CD14-positive monocyte (primary cell): ENCODE measurements at regions not wholly inside any gene's neighbourhood (a gene's known extent, or its start where the extent isn't known, plus 50 kb on each side); places are given as distances from the start of the nearest gene placed in this dataset.

Experiments
- DNase-seq, 3 donors: peaks; one replicate each; pipeline ENCODE4 v3.0.0-alpha.2; 2011 to 2022
- H2AFZ ChIP-seq: 2 replicates; pipeline ENCODE4 v1.6.0; 2012; ENCODE audit warnings: mild to moderate bottlenecking, low read depth, low read length, inconsistent platforms; ENCODE audit not compliant: insufficient read depth, poor library complexity, severe bottlenecking
- H3K27ac ChIP-seq, 2 donors: 1 replicate in 1 of 2; 2 replicates in 1 of 2; pipeline ENCODE4 v1.5.1; 2012 to 2013; ENCODE audit warnings: low read length in 2 of 2, control low read depth in 1 of 2, inconsistent platforms in 1 of 2, low read depth in 1 of 2, mild to moderate bottlenecking in 1 of 2
- H3K27me3 ChIP-seq, 2 donors: one replicate each; pipeline versions ENCODE4 v1.6.0 to v1.6.1; 2011 to 2013; ENCODE audit warnings: low read length in 2 of 2; ENCODE audit not compliant: control insufficient read depth in 2 of 2, insufficient read depth in 2 of 2
- H3K36me3 ChIP-seq, 2 donors: replicated peaks in 1 of 2; 1 replicate in 1 of 2; 2 replicates in 1 of 2; pipeline versions ENCODE4 v1.5.1 to v1.6.1; 2012 to 2013; ENCODE audit warnings: low read length in 2 of 2, control low read depth in 1 of 2, inconsistent platforms in 1 of 2, mild to moderate bottlenecking in 1 of 2; ENCODE audit not compliant: insufficient read depth in 2 of 2, control insufficient read depth in 1 of 2
- H3K4me1 ChIP-seq, 2 donors: 1 replicate in 1 of 2; 2 replicates in 1 of 2; pipeline versions ENCODE4 v1.5.1 to v1.6.1; 2012 to 2013; ENCODE audit warnings: low read length in 2 of 2, control low read depth in 1 of 2, inconsistent platforms in 1 of 2, mild to moderate bottlenecking in 1 of 2, moderate library complexity in 1 of 2; ENCODE audit not compliant: insufficient read depth in 2 of 2, control insufficient read depth in 1 of 2
- H3K4me2 ChIP-seq: replicated peaks from 2 replicates; pipeline ENCODE3; 2012; ENCODE audit warnings: low read length, moderate library complexity, mild to moderate bottlenecking; ENCODE audit not compliant: poor library complexity, severe bottlenecking; ENCODE audit errors: extremely low read depth
- H3K4me3 ChIP-seq, 3 experiments: fragments of 200-600 bp in 1 of 3; sonication (generic) in 1 of 3; replicated peaks in 1 of 3; 1 replicate in 2 of 3; 2 replicates in 1 of 3; pipeline ENCODE4 v1.5.1; 2011 to 2013; ENCODE audit warnings: low read length in 3 of 3, mild to moderate bottlenecking in 3 of 3, control low read depth in 2 of 3, low read depth in 2 of 3, inconsistent platforms in 1 of 3, moderate library complexity in 1 of 3
- H3K79me2 ChIP-seq: 2 replicates; pipeline ENCODE4 v1.6.0; 2012; ENCODE audit warnings: mild to moderate bottlenecking, control low read depth, inconsistent platforms, low read length, moderate library complexity; ENCODE audit not compliant: insufficient read depth
- H3K9ac ChIP-seq: 2 replicates; pipeline ENCODE4 v1.6.0; 2017; ENCODE audit warnings: low read length, mild to moderate bottlenecking; ENCODE audit not compliant: insufficient read depth, poor library complexity, severe bottlenecking
- H3K9me3 ChIP-seq, 2 donors: replicated peaks in 1 of 2; 1 replicate in 1 of 2; 2 replicates in 1 of 2; pipeline versions ENCODE4 v1.5.1 to v1.6.1; 2012 to 2013; ENCODE audit warnings: low read length in 2 of 2, control low read depth in 1 of 2; ENCODE audit not compliant: control insufficient read depth in 1 of 2, insufficient read depth in 1 of 2
- H4K20me1 ChIP-seq: 2 replicates; pipeline ENCODE4 v1.6.0; 2012; ENCODE audit warnings: mild to moderate bottlenecking, low read length, control low read depth, moderate library complexity; ENCODE audit not compliant: insufficient read depth
- H3K27ac Mint-ChIP-seq, 7 donors: one replicate each; pipeline ENCODE4 v1.8.0; 2020; ENCODE audit warnings: mild to moderate bottlenecking in 7 of 7, mixed read lengths in 7 of 7, moderate library complexity in 6 of 7, inconsistent platforms in 2 of 7
- H3K27me3 Mint-ChIP-seq, 3 donors: one replicate each; pipeline ENCODE4 v1.8.0; 2021 to 2022; ENCODE audit warnings: low read depth in 3 of 3, mild to moderate bottlenecking in 3 of 3, mixed read lengths in 3 of 3, moderate library complexity in 3 of 3, inconsistent platforms in 1 of 3
- H3K36me3 Mint-ChIP-seq, 2 donors: one replicate each; pipeline ENCODE4 v1.8.0; 2020; ENCODE audit warnings: mixed read lengths in 2 of 2, inconsistent platforms in 1 of 2, mild to moderate bottlenecking in 1 of 2
- H3K4me1 Mint-ChIP-seq: one replicate; pipeline ENCODE4 v1.8.0; 2020; ENCODE audit warnings: mild to moderate bottlenecking, mixed read lengths
- H3K4me3 Mint-ChIP-seq, 2 donors: one replicate each; pipeline ENCODE4 v1.8.0; 2020; ENCODE audit warnings: mild to moderate bottlenecking in 2 of 2, mixed read lengths in 2 of 2, moderate library complexity in 1 of 2
- H3K9me3 Mint-ChIP-seq, 7 donors: one replicate each; pipeline ENCODE4 v1.8.0; 2020 to 2022; ENCODE audit warnings: mixed read lengths in 7 of 7, mild to moderate bottlenecking in 6 of 7, moderate library complexity in 6 of 7, inconsistent platforms in 2 of 7
- whole genome bisulfite sequencing: methylation state at CpG from one replicate; pipeline ENCODE4 v1.1.5; 2013; ENCODE audit warnings: missing lambda C conversion rate; ENCODE audit not compliant: insufficient coverage; 5-methylcytosine and 5-hydroxymethylcytosine counted together
- intact Hi-C, 2 donors: fragments of 100-400 bp; cut with micrococcal nuclease; formaldehyde crosslinking; loops; one replicate each; pipeline versions ENCODE4 v1.15.0 to v1.15.1; 2023
- TF ChIP-seq, protein P1 (sequence below): fragments of 200-600 bp; IDR thresholded peaks from one replicate; pipeline ENCODE4 v1.8.0; 2022; ENCODE audit warnings: antibody characterized with exemption, mild to moderate bottlenecking

DNA sequence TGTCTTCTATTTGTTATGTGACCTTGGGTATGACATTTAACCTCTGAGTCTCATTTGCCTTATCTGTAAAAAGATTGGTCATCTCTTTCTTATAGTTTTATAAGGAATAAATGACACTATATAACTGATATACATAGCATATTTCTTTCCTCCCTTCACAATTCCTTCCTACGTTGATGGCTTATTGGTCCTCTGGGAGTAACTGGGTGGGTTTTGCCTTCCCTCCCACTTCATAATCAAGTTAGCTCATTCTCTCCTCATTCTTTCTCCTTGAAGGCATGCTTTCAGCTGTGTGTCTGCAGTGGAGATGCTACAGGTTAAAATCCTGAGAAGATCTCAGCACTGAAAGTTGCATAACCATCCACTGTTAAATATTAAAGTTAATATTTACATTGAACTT, 382.4 kb downstream of the TMEM38B start:
- Histone ChIP-seq H3K36me3 (no peaks in the 10 kb centered on the region), H3K27ac (no peak overlapping the region), H3K4me3 (no peak overlapping the region), H3K79me2 (no peaks in the 10 kb centered on the region), H3K4me1 (no peaks in the 10 kb centered on the region), H3K9ac (no peak overlapping the region), H4K20me1 (no peaks in the 10 kb centered on the region), H3K9me3 (peaks cover 0 to 5% of the 10 kb centered on the region in 2 donors), H3K27me3 (no peaks in the 10 kb centered on the region), H2AFZ (no peak overlapping the region), H3K4me2 (no peak overlapping the region)
- Mint-ChIP-seq H3K27ac (no peak overlapping the region), H3K9me3 (peaks cover 0 to 6% (median 0%) of the 10 kb centered on the region in 7 donors), H3K4me3 (no peak overlapping the region), H3K27me3 (peaks cover 0 to 1% (median 0%) of the 10 kb centered on the region in 3 donors), H3K36me3 (no peaks in the 10 kb centered on the region), H3K4me1 (no peaks in the 10 kb centered on the region)
- no CpG with 5 or more reads among the region's 1 CpG for WGBS
- intact Hi-C loops = no loop called here
- DNase-seq = no peak
- TF ChIP-seq, protein P1, sequence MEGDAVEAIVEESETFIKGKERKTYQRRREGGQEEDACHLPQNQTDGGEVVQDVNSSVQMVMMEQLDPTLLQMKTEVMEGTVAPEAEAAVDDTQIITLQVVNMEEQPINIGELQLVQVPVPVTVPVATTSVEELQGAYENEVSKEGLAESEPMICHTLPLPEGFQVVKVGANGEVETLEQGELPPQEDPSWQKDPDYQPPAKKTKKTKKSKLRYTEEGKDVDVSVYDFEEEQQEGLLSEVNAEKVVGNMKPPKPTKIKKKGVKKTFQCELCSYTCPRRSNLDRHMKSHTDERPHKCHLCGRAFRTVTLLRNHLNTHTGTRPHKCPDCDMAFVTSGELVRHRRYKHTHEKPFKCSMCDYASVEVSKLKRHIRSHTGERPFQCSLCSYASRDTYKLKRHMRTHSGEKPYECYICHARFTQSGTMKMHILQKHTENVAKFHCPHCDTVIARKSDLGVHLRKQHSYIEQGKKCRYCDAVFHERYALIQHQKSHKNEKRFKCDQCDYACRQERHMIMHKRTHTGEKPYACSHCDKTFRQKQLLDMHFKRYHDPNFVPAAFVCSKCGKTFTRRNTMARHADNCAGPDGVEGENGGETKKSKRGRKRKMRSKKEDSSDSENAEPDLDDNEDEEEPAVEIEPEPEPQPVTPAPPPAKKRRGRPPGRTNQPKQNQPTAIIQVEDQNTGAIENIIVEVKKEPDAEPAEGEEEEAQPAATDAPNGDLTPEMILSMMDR = no peak

DNA sequence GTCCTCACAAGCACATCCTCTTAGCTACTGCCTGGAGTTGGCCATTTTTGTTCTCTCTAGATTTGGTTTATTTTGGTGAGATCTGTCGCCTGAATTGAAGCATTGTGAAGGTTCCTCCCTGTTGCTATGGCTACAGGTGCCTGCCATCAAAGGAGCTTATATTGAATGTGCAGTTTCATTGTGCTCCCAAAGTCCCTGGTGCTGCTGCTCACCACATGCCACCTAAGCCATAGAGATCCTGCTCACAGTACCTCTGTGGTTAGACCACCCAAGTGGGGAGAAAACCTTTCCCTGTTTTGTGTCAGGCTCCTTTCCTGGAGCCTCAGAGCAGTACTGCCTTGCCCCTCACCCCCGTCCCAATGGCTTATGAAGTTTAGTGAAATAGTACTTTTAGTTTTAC, 383.4 kb downstream of the TMEM38B start:
- Histone ChIP-seq H3K27me3 (no peaks in the 10 kb centered on the region), H2AFZ (no peak overlapping the region), H3K4me3 (no peak overlapping the region), H4K20me1 (no peaks in the 10 kb centered on the region), H3K9ac (no peak overlapping the region), H3K4me1 (no peaks in the 10 kb centered on the region), H3K36me3 (no peaks in the 10 kb centered on the region), H3K79me2 (no peaks in the 10 kb centered on the region), H3K27ac (no peak overlapping the region), H3K9me3 (peaks cover 0 to 5% of the 10 kb centered on the region in 2 donors), H3K4me2 (no peak overlapping the region)
- Mint-ChIP-seq H3K9me3 (peaks cover 0 to 4% (median 0%) of the 10 kb centered on the region in 7 donors), H3K4me1 (no peaks in the 10 kb centered on the region), H3K27me3 (peaks cover 0 to 1% (median 0%) of the 10 kb centered on the region in 3 donors), H3K4me3 (no peak overlapping the region), H3K27ac (no peak overlapping the region), H3K36me3 (no peaks in the 10 kb centered on the region)
- no CpG with 5 or more reads among the region's 2 CpGs for WGBS
- no peak for DNase-seq
- intact Hi-C loops = no loop called here
- TF ChIP-seq, protein P1 = no peak
